ENCODE measurements at regions not wholly inside any gene's neighbourhood (a gene's known extent, or its start where the extent isn't known, plus 50 kb on each side); places are given as distances from the start of the nearest gene placed in this dataset.

DNA sequence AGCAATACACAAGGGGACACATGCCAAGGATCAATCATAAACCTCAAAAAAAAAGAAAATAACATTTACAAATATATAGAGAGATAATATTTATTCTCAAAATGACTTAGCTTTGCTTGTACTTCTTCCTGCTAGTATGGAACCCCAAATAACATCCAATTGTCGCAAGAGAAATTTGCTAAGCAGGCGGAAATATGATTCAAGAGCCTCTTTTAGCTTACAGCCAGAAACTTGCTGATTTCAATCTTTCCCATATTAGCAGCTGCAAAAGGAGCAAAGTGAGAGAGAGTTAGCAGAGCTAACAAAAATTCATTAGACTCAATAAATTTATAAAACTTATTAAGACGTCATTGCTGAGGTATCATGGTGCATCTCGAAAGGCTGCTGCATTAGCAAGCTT, 294.9 kb downstream of the FSIP2 start:
- TF ChIP-seq, protein P1, sequence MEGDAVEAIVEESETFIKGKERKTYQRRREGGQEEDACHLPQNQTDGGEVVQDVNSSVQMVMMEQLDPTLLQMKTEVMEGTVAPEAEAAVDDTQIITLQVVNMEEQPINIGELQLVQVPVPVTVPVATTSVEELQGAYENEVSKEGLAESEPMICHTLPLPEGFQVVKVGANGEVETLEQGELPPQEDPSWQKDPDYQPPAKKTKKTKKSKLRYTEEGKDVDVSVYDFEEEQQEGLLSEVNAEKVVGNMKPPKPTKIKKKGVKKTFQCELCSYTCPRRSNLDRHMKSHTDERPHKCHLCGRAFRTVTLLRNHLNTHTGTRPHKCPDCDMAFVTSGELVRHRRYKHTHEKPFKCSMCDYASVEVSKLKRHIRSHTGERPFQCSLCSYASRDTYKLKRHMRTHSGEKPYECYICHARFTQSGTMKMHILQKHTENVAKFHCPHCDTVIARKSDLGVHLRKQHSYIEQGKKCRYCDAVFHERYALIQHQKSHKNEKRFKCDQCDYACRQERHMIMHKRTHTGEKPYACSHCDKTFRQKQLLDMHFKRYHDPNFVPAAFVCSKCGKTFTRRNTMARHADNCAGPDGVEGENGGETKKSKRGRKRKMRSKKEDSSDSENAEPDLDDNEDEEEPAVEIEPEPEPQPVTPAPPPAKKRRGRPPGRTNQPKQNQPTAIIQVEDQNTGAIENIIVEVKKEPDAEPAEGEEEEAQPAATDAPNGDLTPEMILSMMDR (IDR thresholded peaks at IDR 0.05), result no peak
- no peak for TF ChIP-seq POLR2A (IDR thresholded peaks at IDR 0.05)

Data from esophagus squamous epithelium (tissue), 4 donors.